AG09309 (cell line): ENCODE measurements at regions not wholly inside any gene's neighbourhood (a gene's known extent, or its start where the extent isn't known, plus 50 kb on each side); places are given as distances from the start of the nearest gene placed in this dataset.

Experiments used
- DNase-seq: peaks from one replicate; pipeline ENCODE4 v3.0.0-alpha.2; 2010; ENCODE audit warnings: low read depth
- H3K4me3 ChIP-seq: 2 replicates; pipeline ENCODE4 v1.5.1; 2011; ENCODE audit warnings: mild to moderate bottlenecking, low read depth, low read length, moderate library complexity; ENCODE audit not compliant: control insufficient read depth
- TF ChIP-seq, protein P1 (sequence below): IDR thresholded peaks from 2 replicates; pipeline ENCODE4 v1.5.1; 2011; ENCODE audit warnings: mild to moderate bottlenecking, low read depth, low read length, inconsistent platforms; ENCODE audit not compliant: insufficient read depth, control insufficient read depth; ENCODE audit errors: missing control alignments

DNA sequence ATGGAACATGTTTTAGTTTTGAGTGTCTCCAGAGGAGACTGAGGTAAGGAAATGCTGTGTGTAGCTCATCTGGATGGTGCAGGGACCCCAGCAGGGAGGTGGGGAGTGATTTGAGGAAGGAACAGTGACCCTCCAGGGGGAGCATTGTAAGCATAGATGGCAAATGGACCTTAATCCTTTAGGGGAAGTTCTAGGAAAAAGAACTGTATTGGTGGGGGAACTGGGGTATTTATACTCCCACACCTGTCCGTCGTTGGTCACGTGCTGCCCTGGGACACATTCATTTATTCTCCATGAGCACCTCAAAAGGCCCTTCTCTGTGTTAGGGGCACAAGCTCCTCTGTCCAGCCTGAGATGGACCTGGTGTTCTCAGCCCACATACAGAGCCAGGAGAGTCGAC, 233.9 kb upstream of the HDAC4 start:
- no peak overlapping the region for H3K4me3 ChIP-seq
- no peak for DNase-seq
- TF ChIP-seq, protein P1, sequence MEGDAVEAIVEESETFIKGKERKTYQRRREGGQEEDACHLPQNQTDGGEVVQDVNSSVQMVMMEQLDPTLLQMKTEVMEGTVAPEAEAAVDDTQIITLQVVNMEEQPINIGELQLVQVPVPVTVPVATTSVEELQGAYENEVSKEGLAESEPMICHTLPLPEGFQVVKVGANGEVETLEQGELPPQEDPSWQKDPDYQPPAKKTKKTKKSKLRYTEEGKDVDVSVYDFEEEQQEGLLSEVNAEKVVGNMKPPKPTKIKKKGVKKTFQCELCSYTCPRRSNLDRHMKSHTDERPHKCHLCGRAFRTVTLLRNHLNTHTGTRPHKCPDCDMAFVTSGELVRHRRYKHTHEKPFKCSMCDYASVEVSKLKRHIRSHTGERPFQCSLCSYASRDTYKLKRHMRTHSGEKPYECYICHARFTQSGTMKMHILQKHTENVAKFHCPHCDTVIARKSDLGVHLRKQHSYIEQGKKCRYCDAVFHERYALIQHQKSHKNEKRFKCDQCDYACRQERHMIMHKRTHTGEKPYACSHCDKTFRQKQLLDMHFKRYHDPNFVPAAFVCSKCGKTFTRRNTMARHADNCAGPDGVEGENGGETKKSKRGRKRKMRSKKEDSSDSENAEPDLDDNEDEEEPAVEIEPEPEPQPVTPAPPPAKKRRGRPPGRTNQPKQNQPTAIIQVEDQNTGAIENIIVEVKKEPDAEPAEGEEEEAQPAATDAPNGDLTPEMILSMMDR, result no peak

DNA sequence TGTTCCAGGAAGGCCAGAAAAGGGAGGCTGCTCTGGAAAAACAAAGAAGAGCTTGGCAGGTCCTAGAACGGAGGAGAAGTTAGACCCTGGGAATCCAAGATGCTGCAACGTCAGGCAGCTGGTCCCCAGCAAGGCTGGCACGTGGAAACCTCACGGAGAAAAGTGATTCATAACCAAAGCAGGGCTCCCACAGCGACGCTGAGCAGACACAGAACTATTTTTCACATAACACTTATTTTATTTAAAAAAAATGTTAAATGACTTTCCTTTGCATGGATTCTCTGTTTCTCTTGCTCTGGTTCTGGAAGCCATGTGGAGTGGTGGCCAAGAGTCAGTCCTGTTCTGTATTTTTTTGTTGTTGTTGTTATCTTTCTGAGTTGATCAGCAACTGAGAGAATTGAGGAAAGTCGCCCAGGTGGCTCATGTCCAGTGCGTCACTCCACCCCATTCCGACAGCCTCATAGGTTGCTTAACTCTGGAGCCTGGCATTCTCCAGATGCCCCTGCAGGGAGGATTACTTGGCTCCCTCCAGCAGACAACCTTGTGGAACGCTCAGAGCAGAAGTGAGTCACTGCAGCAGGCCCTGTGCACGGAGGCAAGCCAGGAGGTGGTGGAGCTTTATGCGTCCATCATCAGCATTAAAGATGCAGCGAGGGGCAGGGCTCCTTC, 229.9 kb upstream of the HDAC4 start:
- no peak overlapping the region for H3K4me3 ChIP-seq
- TF ChIP-seq, protein P1, result no peak
- peak; percentile 63 for DNase-seq

DNA sequence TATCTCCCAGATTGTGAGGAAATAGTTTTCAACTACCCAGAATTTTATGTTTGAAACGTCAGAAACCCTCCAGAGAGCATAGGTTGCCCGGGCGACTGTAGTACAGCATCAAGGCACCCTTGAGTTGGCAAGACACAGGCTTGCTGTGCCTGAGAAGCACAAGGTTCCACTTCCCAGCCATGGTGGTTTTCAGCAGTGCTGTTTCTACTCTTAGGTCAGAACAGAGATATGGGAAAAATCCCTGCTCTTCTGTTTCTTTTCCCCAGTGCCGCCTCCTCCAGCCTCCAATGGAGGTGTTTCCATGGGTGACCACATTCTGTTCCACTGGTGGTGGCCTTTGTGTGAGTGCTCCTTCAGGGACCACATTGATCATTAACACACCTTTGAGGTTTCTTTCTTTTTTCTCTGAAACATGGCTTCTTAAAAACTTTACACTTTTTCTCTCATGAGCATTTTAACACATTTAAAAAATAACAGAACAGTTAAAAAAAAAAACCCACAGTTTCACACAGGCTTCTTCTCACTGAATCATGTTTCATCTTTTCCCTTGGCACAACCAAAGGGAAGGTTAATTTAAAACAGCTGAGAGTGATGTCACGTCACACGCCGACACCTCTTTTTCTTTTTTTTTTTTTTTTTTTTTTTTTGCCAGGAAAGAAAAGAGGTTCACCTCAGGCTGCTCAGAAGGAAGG, 229.3 kb upstream of the HDAC4 start:
- TF ChIP-seq, protein P1, result no peak
- DNase-seq, result no peak
- no peak overlapping the region for H3K4me3 ChIP-seq

DNA sequence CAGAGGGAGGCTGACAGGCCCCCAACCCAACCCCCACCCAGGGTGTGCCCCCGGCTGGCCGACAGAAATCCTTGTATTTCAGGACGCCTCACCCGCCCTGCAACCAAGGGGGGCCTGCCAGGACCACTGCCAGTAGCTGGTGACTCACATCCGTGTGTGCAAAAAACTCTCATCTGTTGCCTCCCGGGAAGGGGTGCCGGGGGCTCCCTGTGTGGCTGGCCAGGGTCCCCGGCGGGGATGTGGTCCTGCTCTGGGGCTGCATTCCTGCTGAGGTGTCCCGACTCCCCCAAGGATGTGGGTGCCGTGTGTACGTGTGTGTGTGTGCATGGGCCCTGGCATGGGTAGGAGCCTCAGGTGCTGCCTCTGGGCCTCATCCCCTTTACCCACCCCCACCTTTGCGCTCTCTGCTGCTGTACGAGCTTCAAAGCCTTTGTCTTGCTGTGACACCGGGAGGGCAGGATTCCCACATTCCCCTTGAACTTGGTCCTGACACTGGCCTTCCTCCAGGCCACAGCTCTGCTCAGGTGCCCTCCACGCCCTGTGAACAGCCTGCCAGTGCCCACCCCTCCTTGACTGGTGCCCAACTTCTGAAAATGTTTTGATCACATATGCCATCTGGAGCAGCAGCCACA, 226.3 kb upstream of the HDAC4 start:
- no peak for DNase-seq

DNA sequence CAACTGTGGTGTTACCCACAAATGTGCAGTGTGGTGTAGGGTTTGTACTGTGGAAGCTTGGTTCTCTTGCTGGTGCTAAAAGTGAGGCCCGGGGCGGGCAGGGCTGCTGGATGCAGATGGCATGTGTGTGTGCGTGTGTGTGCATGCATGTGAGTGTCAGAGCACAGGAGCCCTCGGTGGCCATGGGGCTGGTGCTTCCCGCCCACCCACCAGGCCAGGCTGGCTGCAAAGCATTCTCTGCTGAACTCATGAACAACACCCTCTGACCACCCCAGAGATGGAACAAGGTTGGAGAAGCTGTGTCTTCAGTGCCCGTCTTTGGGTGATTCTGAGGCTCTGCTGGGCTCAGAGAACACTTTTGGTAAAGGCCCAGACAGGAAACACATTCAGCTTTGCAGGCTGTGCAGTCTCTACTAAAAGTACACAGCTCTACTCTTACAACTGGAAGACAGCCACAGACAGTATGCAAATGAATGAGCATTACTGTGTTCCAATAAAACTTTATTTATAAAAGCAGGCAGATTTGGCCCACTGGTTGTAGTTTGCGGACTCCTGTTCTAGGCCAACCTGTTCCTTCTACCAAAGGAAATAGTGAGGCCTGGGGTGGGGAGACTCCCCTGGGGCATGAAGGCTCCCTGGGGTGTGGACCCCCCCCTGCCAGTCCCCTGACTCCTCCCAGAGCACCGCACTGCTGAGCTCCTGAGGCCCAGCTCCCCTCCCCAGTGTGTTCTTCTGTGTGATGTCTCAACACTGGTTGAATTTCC, 225.3 kb upstream of the HDAC4 start:
- no peak for DNase-seq
- H3K4me3 ChIP-seq, result no peak overlapping the region
- TF ChIP-seq, protein P1, result no peak

More for the DNA sequence above, 226.3 kb upstream of the HDAC4 start:
- TF ChIP-seq, protein P1, result no peak
- no peak overlapping the region for H3K4me3 ChIP-seq

DNA sequence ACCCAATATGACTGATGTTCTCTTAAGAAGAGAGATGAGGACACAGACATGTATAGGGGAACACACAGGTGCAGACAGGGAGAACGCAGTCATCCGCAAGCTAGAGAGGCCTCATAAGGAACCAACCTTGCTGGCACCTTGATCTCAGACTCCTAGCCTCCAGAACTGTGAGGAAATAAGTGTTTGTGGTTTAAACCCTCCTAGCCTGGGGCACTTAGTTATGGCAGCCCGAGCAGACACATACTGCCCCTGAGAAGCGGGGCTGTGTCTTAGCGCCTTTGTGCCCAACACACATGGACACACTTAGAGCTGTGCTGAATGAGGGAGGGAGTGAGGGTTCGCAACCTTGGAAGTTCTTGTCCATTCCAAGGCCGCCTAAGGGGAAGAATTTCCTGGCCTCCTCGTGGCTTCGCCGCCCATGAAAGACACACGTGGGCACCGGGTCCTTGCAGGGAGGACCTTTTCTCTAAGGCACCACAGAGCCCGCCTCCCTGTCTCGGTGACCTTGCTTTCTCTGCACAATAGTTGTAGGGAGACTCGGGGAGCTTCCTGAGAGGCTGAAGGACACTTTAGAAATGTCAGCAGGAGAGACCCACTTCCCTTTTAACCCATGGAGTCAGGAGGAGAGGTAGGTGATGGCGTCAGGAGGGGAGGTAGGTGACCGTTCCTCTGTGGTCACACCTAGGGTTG, 224.5 kb upstream of the HDAC4 start:
- H3K4me3 ChIP-seq, result no peak overlapping the region
- TF ChIP-seq, protein P1, result no peak
- no peak for DNase-seq
